SK-N-SH treated with all-trans-retinoic acid at 6 μM for 48 hours (cell line): ENCODE measurements at regions not wholly inside any gene's neighbourhood (a gene's known extent, or its start where the extent isn't known, plus 50 kb on each side); places are given as distances from the start of the nearest gene placed in this dataset.

ENCODE experiments used
- ATAC-seq: fragments of 200-7000 bp; cut with Tn5 transposase; 3 replicates; pipeline ENCODE4 v1.9.1; 2020; ENCODE audit warnings: mild to moderate bottlenecking, moderate library complexity
- ARNTL ChIP-seq: fragments of 450-650 bp; formaldehyde crosslinking; IDR thresholded peaks from 2 replicates; pipeline ENCODE4 v1.5.0; 2020; ENCODE audit warnings: low read depth, mild to moderate bottlenecking, moderate library complexity, borderline replicate concordance
- CSDC2 ChIP-seq: fragments of 250-450 bp; sonication (Bioruptor Pico); IDR thresholded peaks from 2 replicates; pipeline ENCODE4 v1.5.0; 2020; ENCODE audit warnings: mild to moderate bottlenecking, moderate library complexity
- GLIS3 ChIP-seq: fragments of 250-450 bp; sonication (Bioruptor Pico); IDR thresholded peaks from 2 replicates; pipeline ENCODE4 v1.5.0; 2020; ENCODE audit warnings: mild to moderate bottlenecking, moderate library complexity
- ISL1 ChIP-seq: fragments of 250-450 bp; sonication (Bioruptor Pico); IDR thresholded peaks from 2 replicates; pipeline ENCODE4 v2.1.2; 2022; ENCODE audit warnings: mild to moderate bottlenecking, moderate library complexity
- OSR1 ChIP-seq: fragments of 250-450 bp; sonication (Bioruptor Pico); IDR thresholded peaks from 2 replicates; pipeline ENCODE4 v1.8.0; 2022; ENCODE audit warnings: moderate library complexity, mild to moderate bottlenecking, inconsistent platforms
- PATZ1 ChIP-seq: fragments of 250-450 bp; sonication (Bioruptor Pico); IDR thresholded peaks from 2 replicates; pipeline ENCODE4 v1.8.0; 2020; ENCODE audit warnings: mild to moderate bottlenecking, moderate library complexity, borderline replicate concordance
- PPARA ChIP-seq: fragments of 250-450 bp; sonication (Bioruptor Pico); IDR thresholded peaks from 2 replicates; pipeline ENCODE4 v1.5.0; 2020; ENCODE audit warnings: mild to moderate bottlenecking, borderline replicate concordance
- RARB ChIP-seq: fragments of 250-450 bp; sonication (Bioruptor Pico); IDR thresholded peaks from 2 replicates; pipeline ENCODE4 v1.8.0; 2021; ENCODE audit warnings: mild to moderate bottlenecking, moderate library complexity
- SNAI2 ChIP-seq: fragments of 250-450 bp; sonication (Bioruptor Pico); IDR thresholded peaks from 2 replicates; pipeline ENCODE4 v1.5.0; 2020; ENCODE audit warnings: mild to moderate bottlenecking, moderate library complexity
- TCF4 ChIP-seq: fragments of 250-450 bp; sonication (Bioruptor Pico); IDR thresholded peaks from 2 replicates; pipeline ENCODE4 v1.8.0; 2021; ENCODE audit warnings: mild to moderate bottlenecking, moderate library complexity, borderline replicate concordance
- TOX ChIP-seq: fragments of 250-450 bp; sonication (Bioruptor Pico); IDR thresholded peaks from 2 replicates; pipeline ENCODE4 v1.8.0; 2021; ENCODE audit warnings: mild to moderate bottlenecking, moderate library complexity, borderline replicate concordance
- ZC3H10 ChIP-seq: fragments of 250-450 bp; sonication (Bioruptor Pico); IDR thresholded peaks from 2 replicates; pipeline ENCODE4 v1.5.1; 2021; ENCODE audit warnings: mild to moderate bottlenecking, moderate library complexity
- ZNF70 ChIP-seq: fragments of 450-650 bp; formaldehyde crosslinking; IDR thresholded peaks from 2 replicates; pipeline ENCODE4 v1.5.0; 2020; ENCODE audit warnings: mild to moderate bottlenecking, moderate library complexity
- ZNF8 ChIP-seq: fragments of 450-650 bp; formaldehyde crosslinking; IDR thresholded peaks from 2 replicates; pipeline ENCODE4 v1.5.0; 2020; ENCODE audit warnings: mild to moderate bottlenecking, moderate library complexity
- TF ChIP-seq, protein P1 (sequence below): fragments of 250-450 bp; sonication (Bioruptor Pico); IDR thresholded peaks from 2 replicates; pipeline ENCODE4 v1.5.1; 2020; ENCODE audit warnings: low read depth, mild to moderate bottlenecking, moderate library complexity
- TF ChIP-seq, protein P2 (sequence below): fragments of 250-450 bp; sonication (Bioruptor Pico); IDR thresholded peaks from 2 replicates; pipeline ENCODE4 v1.5.0; 2020; ENCODE audit warnings: mild to moderate bottlenecking, moderate library complexity

GRCh38 chr12:67211494-67211893, 57.7 kb upstream of the CAND1 start:
- TF ChIP-seq ISL1 (CRISPR knock-in tag) (no peak), CSDC2 (CRISPR knock-in tag) (no peak), RARB (CRISPR knock-in tag) (no peak)
- TF ChIP-seq, protein P1, sequence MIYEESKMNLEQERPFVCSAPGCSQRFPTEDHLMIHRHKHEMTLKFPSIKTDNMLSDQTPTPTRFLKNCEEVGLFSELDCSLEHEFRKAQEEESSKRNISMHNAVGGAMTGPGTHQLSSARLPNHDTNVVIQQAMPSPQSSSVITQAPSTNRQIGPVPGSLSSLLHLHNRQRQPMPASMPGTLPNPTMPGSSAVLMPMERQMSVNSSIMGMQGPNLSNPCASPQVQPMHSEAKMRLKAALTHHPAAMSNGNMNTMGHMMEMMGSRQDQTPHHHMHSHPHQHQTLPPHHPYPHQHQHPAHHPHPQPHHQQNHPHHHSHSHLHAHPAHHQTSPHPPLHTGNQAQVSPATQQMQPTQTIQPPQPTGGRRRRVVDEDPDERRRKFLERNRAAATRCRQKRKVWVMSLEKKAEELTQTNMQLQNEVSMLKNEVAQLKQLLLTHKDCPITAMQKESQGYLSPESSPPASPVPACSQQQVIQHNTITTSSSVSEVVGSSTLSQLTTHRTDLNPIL (CRISPR knock-in tag): no peak
- TF ChIP-seq, all 23 proteins: peak for 0
- no peak for ATAC-seq

DNA sequence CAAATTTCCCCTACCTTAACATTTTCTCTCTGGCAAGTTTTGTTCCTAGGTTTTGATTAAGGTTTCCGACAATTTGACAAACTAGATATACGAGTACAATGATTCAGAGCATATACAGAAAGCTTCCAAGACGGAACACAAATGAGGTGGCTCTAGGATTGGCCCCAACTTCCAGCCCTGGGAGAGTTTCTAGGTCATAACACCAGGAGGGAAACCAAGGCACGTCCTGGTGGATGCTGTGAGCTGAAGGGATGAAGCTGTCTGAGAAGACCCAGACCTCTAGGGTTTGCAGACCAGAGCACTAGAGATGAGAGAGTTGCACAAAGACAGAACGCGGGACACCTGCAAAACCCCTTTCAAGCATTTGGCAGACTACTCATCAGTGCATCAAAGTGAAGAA, 51.5 kb upstream of the CAND1 start:
- TF ChIP-seq GLIS3 (CRISPR knock-in tag) (no peak), ARNTL (CRISPR knock-in tag) (no peak), OSR1 (no peak), TOX (CRISPR knock-in tag) (no peak), SNAI2 (no peak), PPARA (no peak), ZC3H10 (CRISPR knock-in tag) (no peak), TCF4 (CRISPR knock-in tag) (no peak), ZNF70 (no peak), ZNF8 (CRISPR knock-in tag) (no peak), PATZ1 (CRISPR knock-in tag) (no peak)
- TF ChIP-seq, protein P1 (CRISPR knock-in tag): no peak
- TF ChIP-seq, protein P2, sequence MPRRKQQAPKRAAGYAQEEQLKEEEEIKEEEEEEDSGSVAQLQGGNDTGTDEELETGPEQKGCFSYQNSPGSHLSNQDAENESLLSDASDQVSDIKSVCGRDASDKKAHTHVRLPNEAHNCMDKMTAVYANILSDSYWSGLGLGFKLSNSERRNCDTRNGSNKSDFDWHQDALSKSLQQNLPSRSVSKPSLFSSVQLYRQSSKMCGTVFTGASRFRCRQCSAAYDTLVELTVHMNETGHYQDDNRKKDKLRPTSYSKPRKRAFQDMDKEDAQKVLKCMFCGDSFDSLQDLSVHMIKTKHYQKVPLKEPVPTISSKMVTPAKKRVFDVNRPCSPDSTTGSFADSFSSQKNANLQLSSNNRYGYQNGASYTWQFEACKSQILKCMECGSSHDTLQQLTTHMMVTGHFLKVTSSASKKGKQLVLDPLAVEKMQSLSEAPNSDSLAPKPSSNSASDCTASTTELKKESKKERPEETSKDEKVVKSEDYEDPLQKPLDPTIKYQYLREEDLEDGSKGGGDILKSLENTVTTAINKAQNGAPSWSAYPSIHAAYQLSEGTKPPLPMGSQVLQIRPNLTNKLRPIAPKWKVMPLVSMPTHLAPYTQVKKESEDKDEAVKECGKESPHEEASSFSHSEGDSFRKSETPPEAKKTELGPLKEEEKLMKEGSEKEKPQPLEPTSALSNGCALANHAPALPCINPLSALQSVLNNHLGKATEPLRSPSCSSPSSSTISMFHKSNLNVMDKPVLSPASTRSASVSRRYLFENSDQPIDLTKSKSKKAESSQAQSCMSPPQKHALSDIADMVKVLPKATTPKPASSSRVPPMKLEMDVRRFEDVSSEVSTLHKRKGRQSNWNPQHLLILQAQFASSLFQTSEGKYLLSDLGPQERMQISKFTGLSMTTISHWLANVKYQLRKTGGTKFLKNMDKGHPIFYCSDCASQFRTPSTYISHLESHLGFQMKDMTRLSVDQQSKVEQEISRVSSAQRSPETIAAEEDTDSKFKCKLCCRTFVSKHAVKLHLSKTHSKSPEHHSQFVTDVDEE (CRISPR knock-in tag): no peak

More for the DNA sequence above, 51.5 kb upstream of the CAND1 start:
- ATAC-seq: no peak
